Inferior parietal cortex (tissue), 1 donor: ENCODE measurements at regions not wholly inside any gene's neighbourhood (a gene's known extent, or its start where the extent isn't known, plus 50 kb on each side); places are given as distances from the start of the nearest gene placed in this dataset.
"Not testable (repeated sequence)": the region's sequence is repeated elsewhere in the genome, so short reads cannot be mapped to it uniquely, and the experiment has no call there.

ENCODE experiments used
- DNase-seq: peaks from one replicate; pipeline ENCODE4 v3.0.0-alpha.2; 2016; ENCODE audit errors: extremely low spot score

GRCh38 chrX:40853004-40853815 is 117.9 kb upstream of the MED14 start:
- DNase-seq, result no peak

- no peak for DNase-seq
Measured at GRCh38 chrX:40853816-40854123, 118.4 kb upstream of the MED14 start.

- DNase-seq, result no peak
Measured at GRCh38 chrX:40854242-40854641, 118.9 kb upstream of the MED14 start.

- DNase-seq, result no peak
Measured at GRCh38 chrX:40855411-40855810, 120.1 kb upstream of the MED14 start.

- no peak for DNase-seq
Measured at GRCh38 chrX:40855932-40856515, 120.7 kb upstream of the MED14 start.

GRCh38 chrX:40861952-40862554 is 126.7 kb upstream of the MED14 start:
- not testable (repeated sequence) for DNase-seq

GRCh38 chrX:40863260-40863659 is 127.9 kb upstream of the MED14 start:
- not testable (repeated sequence) for DNase-seq

GRCh38 chrX:40863671-40864070 is 128.3 kb upstream of the MED14 start:
- no peak for DNase-seq

- no peak for DNase-seq
Measured at GRCh38 chrX:40864972-40865371, 129.6 kb upstream of the MED14 start.

GRCh38 chrX:40866893-40867292 is 131.6 kb upstream of the MED14 start:
- DNase-seq, result no peak

- no peak for DNase-seq
Measured at GRCh38 chrX:40867352-40867751, 132.0 kb upstream of the MED14 start.

- DNase-seq, result no peak
Measured at GRCh38 chrX:40868868-40869267, 133.5 kb upstream of the MED14 start.

GRCh38 chrX:40870982-40871381 is 135.6 kb upstream of the MED14 start:
- DNase-seq, result not testable (repeated sequence)

GRCh38 chrX:40871385-40872082 is 136.2 kb upstream of the MED14 start:
- DNase-seq, result no peak

- DNase-seq, result no peak
Measured at GRCh38 chrX:40872351-40872750, 137.0 kb upstream of the MED14 start.

- DNase-seq, result no peak
Measured at GRCh38 chrX:40875476-40875875, 140.1 kb upstream of the MED14 start.

- peak; percentile 6 for DNase-seq
Measured at GRCh38 chrX:40877887-40878286, 142.5 kb upstream of the MED14 start.

- DNase-seq, result no peak
Measured at GRCh38 chrX:40878766-40879165, 143.4 kb upstream of the MED14 start.

GRCh38 chrX:40879172-40879571 is 143.8 kb upstream of the MED14 start:
- DNase-seq, result not testable (repeated sequence)

- no peak for DNase-seq
Measured at GRCh38 chrX:40880712-40881111, 145.4 kb upstream of the MED14 start.

- no peak for DNase-seq
Measured at GRCh38 chrX:40883021-40883619, 147.8 kb upstream of the MED14 start.

- DNase-seq, result no peak
Measured at GRCh38 chrX:40885989-40886388, 150.6 kb upstream of the MED14 start.
